HG02642 (cell line): ENCODE measurements at regions not wholly inside any gene's neighbourhood (a gene's known extent, or its start where the extent isn't known, plus 50 kb on each side); places are given as distances from the start of the nearest gene placed in this dataset.

Source experiments
- ATAC-seq: cut with Tn5 transposase; IDR thresholded peaks from one replicate; pipeline ENCODE4 v1.9.1; 2021; ENCODE audit warnings: mild to moderate bottlenecking; ENCODE audit not compliant: unreplicated experiment, poor library complexity

GRCh38 chr13:26989957-26990713 is 181.5 kb downstream of the USP12 start:
- ATAC-seq, result no peak

DNA sequence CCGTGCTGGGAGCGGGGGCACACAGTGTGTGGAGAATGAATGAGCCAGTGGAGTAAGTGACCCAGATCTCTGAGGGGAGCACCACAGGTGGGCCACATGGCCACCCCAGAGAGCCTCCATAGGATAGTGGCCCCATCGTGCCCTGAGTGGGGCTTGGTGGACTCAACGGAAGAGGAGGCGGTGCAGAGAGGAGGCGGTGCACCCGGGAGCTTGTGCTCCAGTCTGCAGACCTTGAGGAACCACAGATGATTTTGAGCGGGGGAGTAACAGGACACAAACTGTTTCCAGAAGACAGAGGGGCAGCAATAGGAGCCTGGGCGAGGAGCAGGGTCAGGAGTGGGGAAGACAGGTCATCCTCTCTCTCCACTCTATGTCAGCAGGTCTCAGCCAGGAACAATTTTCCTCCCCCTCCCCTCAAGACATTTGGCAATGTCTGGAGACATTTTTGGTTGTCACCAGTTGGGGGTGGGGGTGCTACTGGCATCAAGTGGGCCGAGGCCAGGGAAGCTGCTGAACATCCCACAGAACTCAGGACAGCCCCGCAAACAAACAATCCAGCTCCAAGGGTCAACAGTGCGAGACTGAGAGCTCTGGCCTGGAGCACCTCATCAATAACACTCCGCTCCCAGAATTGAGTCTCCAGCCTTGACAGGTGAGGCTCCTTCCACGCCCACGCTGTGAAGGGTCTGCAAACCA is 182.2 kb downstream of the USP12 start:
- no peak for ATAC-seq

DNA sequence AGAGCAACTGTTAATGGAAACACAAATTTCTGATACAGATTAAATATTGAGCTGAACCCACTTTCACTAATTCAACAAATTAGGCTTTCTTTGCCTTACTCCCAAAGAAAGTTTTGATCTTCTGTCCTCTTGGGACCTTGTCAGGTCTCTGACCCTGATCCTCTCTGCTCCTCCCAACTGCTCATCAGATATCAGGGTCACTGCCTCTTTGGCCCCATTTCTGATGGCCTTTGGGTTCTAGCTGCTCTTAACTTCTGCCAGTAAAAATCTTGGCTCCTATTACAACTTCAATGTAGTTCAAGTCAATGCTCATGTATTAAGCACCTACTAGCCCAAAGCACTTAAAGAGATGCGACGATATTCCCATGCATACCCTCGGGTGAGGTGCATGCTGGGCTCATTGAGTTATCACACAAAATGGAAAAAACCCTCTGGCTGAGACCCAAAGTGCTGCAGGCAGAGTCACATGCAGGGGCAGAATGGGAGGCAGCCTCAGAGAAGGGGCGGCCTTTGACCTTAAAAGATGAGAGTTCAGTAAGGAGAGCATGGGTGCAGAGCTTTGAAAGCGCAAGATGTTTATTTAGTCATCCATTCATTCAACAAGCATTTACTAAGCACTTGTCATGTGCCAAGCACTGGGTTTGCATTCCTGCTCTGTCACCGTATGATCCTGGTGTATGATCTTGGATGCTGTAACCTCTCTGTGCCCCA is 183.4 kb downstream of the USP12 start:
- ATAC-seq, result no peak

DNA sequence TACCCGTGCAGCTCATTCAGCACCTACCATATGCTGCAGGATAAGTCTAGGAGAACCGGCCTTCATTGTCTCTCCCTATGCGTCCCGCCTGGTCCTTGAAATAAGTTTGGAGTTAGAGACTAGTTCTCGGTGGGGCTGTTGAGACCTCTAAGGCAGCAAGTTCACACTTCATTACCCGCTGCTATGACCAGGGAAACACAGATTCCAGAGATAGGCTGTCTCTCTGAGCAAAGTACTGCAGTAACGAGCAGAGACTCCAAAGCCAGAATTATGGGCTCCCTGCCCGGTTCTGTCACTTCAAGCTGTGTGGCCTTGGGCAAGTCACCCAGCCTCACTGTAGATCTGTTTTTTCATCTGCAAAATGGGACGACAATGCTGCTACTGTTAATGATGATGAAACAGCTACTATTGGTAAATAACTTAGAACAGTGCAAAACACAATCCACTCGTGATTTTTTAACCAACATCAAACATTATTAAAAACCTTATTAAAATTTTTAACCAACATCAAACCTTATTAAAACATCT is 184.1 kb downstream of the USP12 start:
- no peak for ATAC-seq

GRCh38 chr13:26985285-26985878 is 186.2 kb downstream of the USP12 start:
- ATAC-seq, result peak; percentile 78

- ATAC-seq, result no peak
Observed at GRCh38 chr13:26984337-26984736, 187.3 kb downstream of the USP12 start.

GRCh38 chr13:26983543-26984320 is 187.9 kb downstream of the USP12 start:
- no peak for ATAC-seq

DNA sequence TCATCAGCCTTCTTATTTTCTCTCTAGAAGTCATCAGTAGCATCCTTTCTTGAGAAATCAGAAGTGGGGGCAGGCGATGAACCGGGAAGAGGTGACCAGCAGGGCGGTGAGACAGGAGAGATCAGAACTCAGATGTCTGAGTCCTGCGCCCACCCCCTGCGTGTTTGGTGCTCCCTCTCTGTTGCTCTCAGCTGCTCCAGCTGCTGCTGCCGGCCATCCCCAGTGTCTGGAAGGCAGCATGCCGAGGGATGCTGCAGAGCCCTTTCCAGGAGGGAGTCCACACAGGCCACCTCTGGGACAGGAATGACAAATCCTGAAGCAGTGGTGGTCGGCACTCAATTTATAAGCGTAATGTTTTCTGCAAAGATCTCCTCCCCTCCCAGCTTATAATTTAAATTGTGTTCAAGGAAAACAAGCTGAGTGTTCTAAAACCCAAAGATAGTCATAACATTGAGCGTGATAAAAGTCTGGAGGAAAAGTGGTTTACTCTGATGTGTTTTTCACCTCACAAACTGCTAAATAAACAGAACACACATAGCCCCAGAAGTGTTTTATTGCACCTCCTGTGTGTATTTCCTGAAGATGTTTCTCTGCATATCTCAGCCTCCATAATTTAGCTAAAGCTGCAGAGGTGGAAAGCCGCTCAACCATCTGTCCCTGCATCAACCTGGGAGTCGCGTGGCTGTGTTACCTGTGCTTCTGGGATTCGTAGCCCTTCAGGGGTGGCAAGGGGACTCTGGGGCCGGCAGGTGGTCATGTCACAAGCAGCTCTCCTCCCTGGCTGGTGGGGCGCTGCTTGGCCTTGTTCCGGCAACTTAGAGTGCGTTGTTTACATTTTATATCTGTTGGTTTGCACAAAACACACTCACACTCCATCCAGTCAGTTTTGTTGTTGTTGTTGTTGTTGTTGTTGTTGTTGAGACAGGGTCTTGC is 191.2 kb downstream of the USP12 start:
- ATAC-seq, result no peak

- ATAC-seq, result no peak
Observed at GRCh38 chr13:26979334-26979733, 192.3 kb downstream of the USP12 start.

DNA sequence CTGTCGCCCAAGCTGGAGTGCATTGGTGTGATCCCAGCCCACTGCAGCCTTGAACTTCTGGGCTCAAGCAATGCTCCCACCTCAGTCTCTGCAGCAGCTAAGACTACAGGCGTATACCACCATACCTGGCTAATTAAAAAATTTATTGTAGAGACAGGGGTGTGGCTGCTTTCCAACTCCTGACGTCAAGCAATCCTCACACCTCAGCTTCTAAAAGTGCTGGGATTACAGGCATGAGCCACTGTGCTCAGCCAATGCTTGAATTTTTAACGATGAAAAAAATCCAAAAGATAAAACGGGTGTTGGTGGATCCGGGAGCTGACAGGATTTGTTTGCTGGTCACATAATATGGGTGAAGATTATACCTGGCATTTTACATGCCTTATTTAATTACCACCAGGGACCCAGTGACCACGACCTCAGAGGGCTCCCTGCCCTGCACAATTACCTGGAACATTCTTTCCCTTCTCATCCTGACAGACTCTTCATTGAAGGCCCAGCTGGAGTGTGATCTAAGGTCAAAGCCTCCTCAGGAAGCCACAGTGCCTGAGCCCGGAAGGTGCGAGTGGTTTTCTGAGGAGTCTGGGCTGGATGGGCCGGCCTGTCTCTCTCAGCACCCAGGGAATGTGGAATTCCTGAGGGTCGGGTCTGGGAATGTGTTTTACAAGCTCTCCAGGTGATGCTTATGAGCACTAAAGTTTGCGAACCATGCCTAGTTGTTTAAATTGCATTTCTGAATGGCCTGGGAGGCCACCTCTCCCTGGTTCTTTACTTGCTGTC is 193.3 kb downstream of the USP12 start:
- no peak for ATAC-seq

GRCh38 chr13:26977541-26977940 is 194.1 kb downstream of the USP12 start:
- no peak for ATAC-seq

- ATAC-seq, result no peak
Observed at GRCh38 chr13:26976313-26976712, 195.3 kb downstream of the USP12 start.

DNA sequence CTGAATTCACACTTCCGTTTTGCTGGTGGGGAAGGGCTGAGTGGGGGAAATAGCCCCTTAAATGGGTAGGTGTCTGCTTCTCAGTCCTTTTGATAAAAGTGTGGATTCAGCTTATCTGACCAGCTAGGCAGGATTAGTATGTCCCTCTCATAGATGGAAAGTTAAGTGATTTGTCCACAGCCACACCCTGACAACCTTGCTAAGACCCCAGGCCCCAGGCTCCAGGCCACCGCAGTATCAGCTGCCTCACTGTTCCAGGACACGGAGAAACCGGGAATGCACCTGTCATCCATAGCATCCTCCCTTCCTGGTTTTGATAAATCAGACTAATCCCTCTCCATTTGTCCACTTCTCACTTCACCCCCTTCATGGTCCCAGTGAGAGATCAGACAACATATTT is 197.7 kb downstream of the USP12 start:
- ATAC-seq, result no peak

DNA sequence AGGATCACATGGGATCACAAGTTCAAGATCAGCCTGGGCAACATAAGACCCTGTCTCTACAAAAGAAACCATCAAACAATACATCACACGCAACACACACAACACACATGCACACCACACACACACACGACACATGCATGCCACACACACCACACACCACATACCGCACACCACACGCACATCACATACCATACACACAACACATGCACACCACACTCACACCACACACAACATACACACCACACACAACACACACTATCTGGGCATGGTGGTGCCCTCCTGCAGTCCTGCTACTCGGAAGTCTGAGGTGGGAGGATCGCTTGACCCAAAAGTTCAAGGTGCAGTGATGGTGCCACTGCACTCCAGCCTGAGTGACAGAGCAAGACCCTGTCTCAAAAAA is 198.3 kb downstream of the USP12 start:
- no peak for ATAC-seq

- peak; percentile 55 for ATAC-seq
Observed at GRCh38 chr13:26971990-26972887, 199.4 kb downstream of the USP12 start.

DNA sequence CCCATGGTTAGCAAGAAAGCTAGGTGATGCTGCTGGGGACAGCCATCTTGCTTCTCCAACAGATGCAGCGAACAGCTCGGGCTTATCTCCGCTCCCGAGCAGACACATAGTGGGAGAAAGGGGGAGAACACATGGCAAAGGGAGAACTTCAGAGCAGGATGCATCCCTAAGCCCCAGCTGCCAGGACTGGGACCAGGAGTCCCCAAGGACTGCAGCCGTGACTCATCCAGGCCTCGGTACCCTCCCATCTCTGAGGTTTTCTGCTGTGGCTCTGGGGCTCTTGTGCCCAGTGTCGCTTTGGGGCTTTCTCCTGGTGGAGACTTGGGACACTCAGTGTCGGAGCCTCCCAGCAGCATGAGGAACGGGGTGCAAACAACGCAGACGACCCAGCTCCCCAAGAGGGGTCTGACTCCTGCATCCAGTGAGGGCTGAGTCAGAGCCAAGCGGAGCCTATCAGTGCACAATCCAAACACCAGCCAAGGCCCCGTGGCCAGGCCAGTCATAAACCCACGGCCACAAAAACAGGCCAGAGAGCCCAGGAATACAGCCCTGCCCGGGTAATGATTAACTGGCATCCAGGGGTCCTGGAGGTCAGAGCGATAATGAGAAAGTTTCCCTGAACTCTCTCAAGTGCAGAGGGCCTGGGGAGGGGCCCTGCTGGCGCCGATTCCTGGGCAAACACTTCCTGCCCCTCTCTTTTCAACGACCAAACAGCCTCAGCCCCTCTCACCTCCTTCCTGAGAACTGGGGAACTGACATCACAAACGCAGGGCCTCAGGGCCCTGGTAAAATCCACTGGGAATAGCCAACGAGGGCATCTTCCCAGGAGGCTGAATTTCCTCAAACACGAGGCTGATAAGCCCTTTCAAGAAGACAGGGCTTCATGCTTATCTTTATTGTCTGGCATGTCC is 202.9 kb downstream of the USP12 start:
- no peak for ATAC-seq
